HG03159 (cell line): ENCODE measurements at regions not wholly inside any gene's neighbourhood (a gene's known extent, or its start where the extent isn't known, plus 50 kb on each side); places are given as distances from the start of the nearest gene placed in this dataset.
A peak's percentile ranks its signal among the peaks of the same experiment; 100 is the strongest.

Source experiments
- ATAC-seq: cut with Tn5 transposase; IDR thresholded peaks from one replicate; pipeline ENCODE4 v1.9.1; 2021; ENCODE audit warnings: mild to moderate bottlenecking, moderate library complexity; ENCODE audit not compliant: unreplicated experiment

- ATAC-seq = peak; percentile 52
These were observed 143.2 kb downstream of the MIS18A start for GRCh38 chr21:32135401-32136363.

DNA sequence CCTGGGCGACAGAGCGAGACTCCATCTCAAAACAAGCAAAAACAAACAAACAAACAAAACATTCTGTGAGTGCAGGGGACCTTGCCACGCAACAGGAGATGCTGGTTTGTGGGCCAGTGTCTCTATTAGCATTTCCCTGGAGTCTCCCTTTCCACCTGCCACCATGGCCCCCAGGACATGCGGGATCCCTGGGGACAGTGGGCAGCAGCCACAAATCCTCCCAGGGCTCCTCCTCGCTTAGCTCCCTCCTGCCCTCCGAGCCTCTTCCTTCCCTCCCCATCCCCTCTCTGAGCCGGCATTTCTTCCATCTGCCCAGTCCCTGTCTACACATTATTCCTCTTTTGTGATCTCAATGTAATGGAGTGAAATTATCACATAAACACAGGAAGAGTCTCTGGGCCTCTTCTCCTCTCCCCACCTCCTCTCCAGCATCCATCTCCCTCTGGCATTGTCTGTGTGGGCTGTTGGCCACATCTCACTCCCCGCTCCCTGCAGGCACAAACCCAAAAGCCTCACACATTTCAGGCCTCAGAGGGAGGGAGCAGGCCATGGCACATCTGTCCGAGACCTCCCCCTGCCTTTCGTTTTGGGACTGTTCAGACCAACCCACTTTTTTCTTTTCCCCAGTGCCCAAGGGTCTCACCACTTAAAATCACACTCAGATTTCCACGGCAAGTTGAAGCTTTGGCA is 144.3 kb downstream of the MIS18A start:
- no peak for ATAC-seq

DNA sequence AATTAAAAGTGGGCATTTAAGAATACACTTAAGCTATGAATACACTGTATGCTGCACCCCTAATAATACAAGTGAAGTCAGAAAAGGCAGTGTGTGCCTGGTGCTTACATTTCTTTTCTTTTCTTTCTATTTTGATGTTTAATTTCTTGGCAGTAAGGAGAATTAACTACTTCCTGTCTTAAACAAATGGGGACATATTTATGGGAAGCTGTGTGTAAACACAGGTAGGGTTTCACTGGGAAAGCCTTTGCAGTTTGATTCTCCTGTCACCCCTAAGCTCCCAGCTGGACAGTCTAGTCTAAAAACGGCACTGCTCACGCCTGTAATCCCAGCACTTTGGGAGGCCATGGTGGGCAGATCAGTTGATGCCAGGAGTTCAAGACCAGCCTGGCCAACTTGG is 146.0 kb downstream of the MIS18A start:
- ATAC-seq = no peak

DNA sequence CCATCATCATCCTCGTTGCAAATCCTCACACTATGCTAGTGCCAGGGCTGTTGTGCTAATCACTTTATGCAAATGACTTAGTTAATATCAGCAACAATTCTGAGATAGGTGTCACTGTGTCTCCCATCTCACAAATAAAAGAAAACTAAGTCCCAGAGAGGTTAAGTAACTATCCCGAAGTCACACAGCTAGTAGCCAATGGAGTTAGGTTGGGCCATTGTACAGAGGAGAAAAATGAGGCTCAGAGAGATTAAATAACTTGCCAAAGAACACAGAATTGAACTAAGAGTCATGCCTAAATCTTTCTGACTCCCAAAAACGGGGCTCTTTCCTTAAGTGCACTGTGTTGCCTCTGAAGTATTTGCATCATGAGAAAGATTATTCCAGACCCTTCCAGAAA is 146.4 kb downstream of the MIS18A start:
- no peak for ATAC-seq

- no peak for ATAC-seq
These were observed 146.9 kb downstream of the MIS18A start for GRCh38 chr21:32131960-32132359.

- ATAC-seq = no peak
These were observed 147.7 kb downstream of the MIS18A start for GRCh38 chr21:32131164-32131563.

DNA sequence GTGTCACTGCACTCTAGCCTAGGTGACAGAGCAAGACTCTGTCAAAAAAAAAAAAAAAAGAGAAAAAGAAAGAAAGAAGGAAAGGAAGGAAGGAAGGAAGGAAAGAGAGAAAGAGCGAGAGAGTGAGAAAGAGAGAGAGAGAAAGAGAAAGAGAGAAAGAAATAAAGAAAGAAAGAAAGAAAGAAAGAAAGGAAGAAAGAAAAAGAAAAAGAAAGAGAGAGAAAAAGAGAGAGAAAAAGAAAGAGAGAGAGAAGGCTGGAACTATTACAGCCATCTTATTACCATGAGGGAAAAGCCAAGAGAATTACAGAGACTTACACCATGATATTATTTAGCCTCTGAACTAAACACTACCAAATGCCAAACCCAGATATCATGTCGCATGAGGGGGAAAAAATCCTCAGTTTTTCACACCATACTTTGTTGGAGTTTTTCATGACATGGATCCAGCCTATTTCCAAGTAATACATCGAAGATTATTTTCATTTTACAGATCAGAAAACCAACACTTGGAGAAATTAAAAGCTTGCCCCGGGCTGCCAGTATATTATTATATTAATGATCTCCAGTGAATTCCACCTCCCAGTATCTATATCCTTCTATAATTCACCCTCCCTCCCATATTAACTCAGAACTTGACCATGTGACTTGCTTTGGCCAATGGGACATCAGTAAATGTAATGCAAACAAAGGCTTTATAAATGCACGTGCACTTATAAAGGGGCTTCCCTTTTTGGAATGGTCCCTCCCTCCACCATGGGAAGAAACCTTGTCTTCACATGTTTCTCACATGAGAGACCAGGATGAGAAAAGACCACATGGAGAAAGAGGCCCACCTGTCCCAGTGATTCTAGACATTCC is 148.6 kb downstream of the MIS18A start:
- ATAC-seq = no peak

DNA sequence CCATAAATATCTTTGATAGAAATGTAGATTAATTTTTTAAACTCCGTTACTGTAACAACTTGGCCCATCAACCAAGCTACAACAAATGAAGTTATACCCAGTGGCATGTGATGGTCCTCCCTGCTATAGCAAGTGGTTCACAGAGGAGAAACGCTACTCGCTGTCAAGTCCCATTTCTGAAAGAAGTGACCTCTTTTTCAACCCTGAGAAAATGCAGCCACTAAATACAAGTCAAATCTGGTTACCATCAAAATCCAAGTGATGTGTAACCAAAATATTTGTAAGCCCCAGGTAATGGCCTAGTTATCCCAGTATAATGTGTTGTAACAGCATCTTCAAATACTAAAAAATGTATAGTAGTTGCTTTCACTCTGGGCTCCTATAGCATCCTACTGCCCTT is 151.8 kb downstream of the MIS18A start:
- no peak for ATAC-seq

DNA sequence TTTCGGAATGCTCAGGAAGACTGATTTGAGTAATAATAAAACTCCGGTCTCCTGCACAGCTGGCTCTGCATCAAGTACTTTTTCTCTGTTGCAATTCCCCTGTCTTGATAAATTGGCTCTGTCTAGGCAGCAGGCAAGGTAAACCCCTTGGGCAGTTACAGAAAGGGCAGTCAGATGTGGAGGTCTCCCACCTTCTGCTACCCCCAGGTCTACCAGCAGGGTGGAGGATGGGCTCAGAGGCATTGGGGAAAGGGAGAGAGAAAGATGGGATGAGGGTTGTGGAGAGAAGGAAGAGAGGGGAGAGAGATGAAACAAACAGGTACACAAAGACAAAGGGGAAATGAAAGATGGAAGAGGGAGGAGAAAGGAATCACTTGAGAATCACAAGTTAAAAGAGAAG is 156.8 kb downstream of the MIS18A start:
- no peak for ATAC-seq

DNA sequence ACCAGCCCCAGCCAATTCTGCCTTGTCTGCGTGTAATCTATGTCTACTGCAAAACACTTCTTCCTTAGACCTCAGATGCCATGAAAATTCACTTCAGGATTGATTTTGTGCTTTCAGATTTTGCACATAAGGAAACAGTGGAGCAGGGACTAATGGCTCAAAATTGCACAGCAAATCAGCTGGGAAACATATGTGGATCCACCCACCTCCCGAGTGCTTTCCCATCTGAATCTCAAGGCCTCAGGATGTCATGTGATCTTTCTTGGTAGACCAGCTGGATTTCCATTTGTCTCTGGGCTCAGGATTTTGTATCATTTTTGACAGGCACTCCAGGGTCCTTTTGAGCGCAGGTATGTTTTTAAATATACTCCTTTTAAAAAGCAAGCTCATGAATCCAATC is 158.6 kb downstream of the MIS18A start:
- ATAC-seq = no peak

- ATAC-seq = no peak
These were observed 159.0 kb downstream of the MIS18A start for GRCh38 chr21:32119811-32120210.

DNA sequence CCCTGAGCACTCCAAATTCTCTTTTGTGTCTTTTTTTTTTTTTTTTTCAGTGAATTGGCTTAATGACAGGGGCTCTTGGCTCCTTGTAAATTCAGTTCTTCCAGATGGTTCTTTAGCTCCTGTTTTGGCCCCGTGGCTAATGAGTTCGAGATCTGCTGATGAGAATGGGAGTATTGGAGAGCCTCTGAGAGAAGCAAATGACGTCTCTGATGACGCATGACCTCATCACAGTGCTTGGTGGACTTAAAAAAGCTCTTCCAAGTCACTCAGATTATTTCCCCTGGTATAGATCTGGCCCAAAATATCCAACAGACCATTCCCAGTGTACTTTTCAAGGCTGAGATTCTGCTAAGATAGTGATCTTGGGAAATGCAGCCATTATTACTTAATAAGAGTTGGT is 159.5 kb downstream of the MIS18A start:
- no peak for ATAC-seq

DNA sequence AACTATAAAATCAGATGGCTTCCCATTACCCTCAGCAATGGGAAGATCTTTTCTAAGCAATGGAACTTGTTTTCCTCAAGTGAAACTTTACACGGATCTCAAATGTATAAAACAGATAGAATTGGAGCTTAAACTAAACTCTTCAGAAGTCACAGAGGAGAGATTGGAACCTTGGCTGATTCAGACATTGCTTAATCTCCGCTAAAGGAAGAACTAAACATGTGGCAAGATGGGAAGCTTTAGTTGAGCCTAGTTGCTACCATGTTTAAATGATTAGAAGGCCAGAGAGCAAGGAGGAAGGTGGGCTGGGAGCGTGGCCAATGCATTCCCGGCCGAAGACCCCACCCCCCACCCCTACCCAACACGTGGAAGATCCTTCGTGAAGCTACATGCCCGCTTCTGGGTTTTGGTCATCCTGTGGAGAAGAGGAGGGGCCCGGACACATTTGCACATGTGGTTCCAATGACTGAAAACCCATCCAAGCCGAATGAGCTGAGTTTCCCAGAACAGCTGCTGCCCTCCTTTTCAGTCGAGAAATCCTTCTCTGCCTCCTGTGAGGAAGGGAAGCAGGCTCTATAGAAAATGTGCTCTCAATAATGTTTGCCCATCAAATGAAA is 164.3 kb downstream of the MIS18A start:
- ATAC-seq = no peak

- ATAC-seq = no peak
These were observed 165.4 kb downstream of the MIS18A start for GRCh38 chr21:32113486-32113885.

DNA sequence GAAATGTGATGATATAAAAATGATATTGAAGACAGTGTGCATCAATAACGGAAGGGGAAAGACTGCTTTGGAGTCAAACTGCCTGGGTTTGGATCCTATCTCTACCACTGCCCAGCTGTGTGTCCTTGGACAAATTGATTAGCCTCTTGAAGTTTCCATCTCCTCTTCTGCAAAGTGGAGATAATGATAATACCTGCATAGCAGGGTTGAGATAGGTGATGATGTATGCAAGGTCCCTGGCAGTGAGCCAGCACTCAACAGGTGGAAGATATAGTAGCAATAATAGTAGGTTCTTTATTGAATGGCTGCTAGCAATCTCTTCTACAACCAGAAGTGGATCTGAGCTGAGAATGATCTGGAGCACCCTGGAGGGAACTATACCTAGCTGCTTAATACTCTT is 166.7 kb downstream of the MIS18A start:
- no peak for ATAC-seq

GRCh38 chr21:32108566-32108965 is 170.3 kb downstream of the MIS18A start:
- no peak for ATAC-seq

DNA sequence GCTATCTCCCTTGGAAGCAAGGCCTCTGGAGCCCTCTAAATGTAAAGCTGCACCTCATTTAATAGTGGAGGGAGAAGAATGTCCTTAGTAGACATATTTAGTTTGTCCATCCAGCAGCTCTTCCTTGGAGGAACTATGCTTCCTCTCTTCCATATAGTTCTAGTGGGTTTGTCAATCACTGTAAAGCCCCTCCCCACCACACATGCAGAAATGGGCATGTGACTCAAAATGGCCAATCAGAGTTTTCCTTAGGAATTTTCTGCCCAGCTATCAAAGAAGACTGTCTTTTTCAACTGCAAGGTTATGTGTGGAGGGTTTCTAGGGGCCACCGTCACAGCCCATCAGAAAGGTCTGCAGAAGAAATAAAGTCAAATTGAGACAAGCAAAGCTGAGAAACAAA is 175.5 kb downstream of the MIS18A start:
- ATAC-seq = no peak

GRCh38 chr21:32102426-32102825 is 176.4 kb downstream of the MIS18A start:
- no peak for ATAC-seq

GRCh38 chr21:32101277-32101676 is 177.6 kb downstream of the MIS18A start:
- no peak for ATAC-seq

DNA sequence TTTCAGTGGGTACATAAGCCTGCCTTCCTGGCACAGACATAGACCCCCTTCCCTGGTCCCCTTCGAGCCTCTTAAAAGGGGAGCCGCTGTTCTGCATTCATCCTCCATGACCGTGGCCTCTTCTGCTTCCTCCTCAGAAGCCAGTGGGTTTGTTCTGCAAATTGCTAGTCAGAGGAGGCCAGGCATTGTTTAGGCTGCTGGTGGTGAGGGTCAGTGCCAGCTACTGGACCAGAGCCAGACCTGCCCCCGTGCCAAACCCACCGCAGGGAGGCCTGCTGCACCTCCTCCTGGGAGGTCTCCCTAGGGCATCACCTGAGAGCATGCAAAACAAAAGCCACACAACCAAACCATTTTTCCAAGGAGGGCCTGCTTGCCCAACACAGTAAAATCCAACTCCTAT is 178.4 kb downstream of the MIS18A start:
- no peak for ATAC-seq
